Femur (tissue), 1 donor: ENCODE measurements at regions not wholly inside any gene's neighbourhood (a gene's known extent, or its start where the extent isn't known, plus 50 kb on each side); places are given as distances from the start of the nearest gene placed in this dataset.
A peak's percentile ranks its signal among the peaks of the same experiment; 100 is the strongest.

Source experiments
- DNase-seq: peaks from one replicate; pipeline ENCODE4 v3.0.0-alpha.2; 2017

DNA sequence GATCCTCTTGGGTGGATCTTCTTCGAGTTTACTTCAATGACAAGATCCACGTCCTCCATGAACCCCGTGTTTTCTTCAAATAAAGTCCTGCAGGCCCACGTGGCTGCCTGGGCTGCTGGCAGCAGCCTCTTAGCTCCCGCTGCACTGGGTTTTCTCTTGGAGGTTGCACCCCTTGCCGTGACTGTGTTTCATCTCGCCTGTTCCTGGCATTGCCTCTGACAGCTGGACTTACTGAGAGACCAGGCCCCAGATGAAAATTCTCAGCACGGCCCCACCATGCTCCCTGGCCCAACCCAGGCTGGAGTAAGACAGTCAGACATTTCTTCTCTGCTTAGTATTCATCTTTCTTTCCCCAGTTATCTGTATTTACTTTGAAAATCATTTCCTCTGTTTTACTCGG lies 274.8 kb upstream of the RUNX1 start:
- peak; percentile 36 for DNase-seq

GRCh38 chr21:35321322-35322200 lies 272.5 kb upstream of the RUNX1 start:
- no peak for DNase-seq

GRCh38 chr21:35319684-35320283 lies 270.7 kb upstream of the RUNX1 start:
- DNase-seq, result no peak

GRCh38 chr21:35316933-35317332 lies 267.8 kb upstream of the RUNX1 start:
- DNase-seq, result no peak

DNA sequence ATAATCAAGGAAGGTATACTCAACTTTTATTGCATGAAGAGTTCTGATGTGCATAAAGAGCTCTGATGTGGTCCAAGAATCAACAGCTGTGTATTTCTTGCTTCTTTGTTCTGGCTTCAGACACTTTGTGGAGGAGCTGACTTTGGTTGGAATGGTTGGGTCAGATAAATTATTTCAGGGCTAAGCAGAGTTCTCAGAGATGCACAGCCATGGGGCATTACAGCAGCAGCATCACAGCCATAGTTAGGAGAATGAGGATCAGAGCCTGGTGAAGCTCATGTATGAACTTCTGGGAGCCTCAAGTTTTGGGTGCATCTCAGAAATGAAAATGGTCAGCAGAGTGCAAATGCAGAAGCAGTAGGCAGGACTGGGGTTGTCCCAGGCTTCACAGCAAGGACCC lies 267.4 kb upstream of the RUNX1 start:
- no peak for DNase-seq

DNA sequence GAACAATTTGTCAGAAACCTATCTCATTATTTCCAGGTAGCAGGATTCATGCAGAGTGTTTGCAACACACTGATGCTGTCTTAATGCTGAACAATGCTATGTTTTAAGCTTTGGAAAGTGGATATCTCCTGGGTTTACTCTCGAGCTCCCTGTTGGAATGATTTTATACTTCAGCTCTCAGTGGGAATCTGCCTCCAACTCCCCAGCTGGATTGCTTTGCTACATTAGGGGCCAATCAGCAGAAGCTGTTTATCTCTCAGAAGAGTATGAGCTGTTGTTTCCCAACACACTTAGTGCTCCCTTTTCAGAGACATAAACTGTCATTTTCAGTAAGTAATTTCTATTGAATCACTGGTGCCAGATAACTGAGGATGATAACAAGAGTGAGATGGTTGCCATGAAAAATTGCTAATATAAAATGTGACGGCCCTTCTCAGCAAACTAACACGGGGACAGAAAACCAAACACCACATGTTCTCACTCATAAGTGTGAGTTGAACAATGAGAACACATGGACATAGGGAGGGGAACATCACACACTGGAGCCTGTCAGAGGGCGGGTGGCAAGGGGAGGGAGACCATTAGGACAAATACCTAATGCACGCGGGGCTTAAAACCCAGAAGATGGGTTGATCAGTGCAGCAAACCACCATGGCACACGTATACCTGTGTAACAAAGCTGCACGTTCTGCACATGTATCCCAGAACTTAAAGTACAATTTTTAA lies 265.9 kb upstream of the RUNX1 start:
- DNase-seq, result no peak

- DNase-seq, result no peak
Measured at GRCh38 chr21:35311985-35312384, 262.9 kb upstream of the RUNX1 start.

GRCh38 chr21:35309316-35309715 lies 260.2 kb upstream of the RUNX1 start:
- DNase-seq, result no peak

- DNase-seq, result no peak
Measured at GRCh38 chr21:35303085-35303484, 254.0 kb upstream of the RUNX1 start.

- DNase-seq, result no peak
Measured at GRCh38 chr21:35298757-35299156, 249.7 kb upstream of the RUNX1 start.

- DNase-seq, result no peak
Measured at GRCh38 chr21:35297665-35298064, 248.6 kb upstream of the RUNX1 start.

DNA sequence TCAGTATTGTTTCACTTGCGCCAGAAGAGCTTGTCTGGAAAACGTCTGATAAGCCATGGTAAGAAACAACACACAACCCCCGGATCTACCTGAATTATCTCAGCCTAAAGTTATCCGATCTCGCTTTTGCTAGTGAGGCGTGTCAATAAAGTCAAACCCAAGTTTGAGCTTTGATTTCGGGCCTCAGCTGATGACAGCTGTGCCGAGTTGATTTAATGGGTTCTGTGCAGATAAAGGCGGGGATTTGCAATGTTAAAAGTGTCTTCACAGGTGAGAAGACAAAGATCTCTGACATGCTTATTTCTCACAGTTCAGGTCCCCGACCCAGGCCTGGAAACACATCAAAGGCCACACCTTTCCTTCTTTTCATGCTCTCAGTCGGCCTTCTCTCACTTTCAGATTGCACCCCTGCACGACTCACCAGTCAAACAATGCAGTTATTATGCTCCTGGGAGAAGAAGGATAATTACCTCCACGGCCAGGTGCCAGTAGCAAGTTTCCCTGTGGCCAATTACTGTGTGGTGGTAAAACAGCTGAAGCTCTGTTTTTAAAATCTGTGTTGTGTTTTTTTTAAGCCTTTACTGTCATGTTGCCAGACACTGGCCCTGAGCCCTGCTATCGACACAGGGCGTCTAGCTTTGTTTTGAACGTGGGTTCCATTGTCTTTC lies 245.3 kb upstream of the RUNX1 start:
- DNase-seq, result no peak

GRCh38 chr21:35291973-35292627 lies 243.0 kb upstream of the RUNX1 start:
- no peak for DNase-seq

- no peak for DNase-seq
Measured at GRCh38 chr21:35291034-35291433, 241.9 kb upstream of the RUNX1 start.

DNA sequence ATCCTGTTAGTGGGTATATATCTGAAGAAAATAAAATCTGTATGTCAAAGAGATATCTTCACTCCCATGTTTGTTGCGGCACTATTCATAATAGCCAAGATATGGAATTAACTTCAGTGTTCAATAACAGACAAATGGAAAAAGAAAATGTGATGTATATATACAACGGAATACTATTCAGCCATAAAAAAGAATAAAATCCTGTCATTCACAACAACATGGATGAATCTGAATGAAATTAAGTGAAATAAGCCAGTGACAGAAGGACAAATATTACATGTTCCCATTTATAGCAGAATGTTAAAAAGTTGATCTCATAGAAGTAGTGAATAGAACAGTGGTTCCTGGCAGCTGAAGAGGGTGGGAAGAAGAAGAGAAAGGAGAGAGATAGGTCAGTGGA lies 239.1 kb upstream of the RUNX1 start:
- no peak for DNase-seq

GRCh38 chr21:35284199-35284598 lies 235.1 kb upstream of the RUNX1 start:
- DNase-seq, result peak; percentile 24

GRCh38 chr21:35282944-35283343 lies 233.8 kb upstream of the RUNX1 start:
- DNase-seq, result no peak

GRCh38 chr21:35281956-35282355 lies 232.9 kb upstream of the RUNX1 start:
- DNase-seq, result no peak

DNA sequence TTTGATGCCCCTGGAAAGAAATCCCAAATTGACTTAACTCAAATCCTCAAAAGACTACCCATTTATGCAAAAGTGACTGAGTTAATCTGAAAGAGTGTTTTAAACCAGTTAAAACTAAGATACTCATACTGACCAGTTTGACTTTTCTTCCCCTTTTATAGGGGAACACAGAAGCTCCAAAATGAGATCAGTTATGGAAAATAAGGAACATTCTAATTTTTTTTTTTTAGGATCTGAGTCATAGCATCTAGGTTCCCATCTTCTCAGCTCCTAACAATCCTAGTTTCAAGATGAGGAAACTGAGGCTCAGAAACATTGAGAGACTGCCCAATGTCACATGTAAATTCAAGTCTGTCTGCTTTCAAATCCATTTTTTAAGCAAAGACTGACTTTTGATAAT lies 231.1 kb upstream of the RUNX1 start:
- no peak for DNase-seq

GRCh38 chr21:35275776-35276175 lies 226.7 kb upstream of the RUNX1 start:
- no peak for DNase-seq

- DNase-seq, result no peak
Measured at GRCh38 chr21:35274923-35275322, 225.8 kb upstream of the RUNX1 start.

GRCh38 chr21:35274090-35274489 lies 225.0 kb upstream of the RUNX1 start:
- no peak for DNase-seq

DNA sequence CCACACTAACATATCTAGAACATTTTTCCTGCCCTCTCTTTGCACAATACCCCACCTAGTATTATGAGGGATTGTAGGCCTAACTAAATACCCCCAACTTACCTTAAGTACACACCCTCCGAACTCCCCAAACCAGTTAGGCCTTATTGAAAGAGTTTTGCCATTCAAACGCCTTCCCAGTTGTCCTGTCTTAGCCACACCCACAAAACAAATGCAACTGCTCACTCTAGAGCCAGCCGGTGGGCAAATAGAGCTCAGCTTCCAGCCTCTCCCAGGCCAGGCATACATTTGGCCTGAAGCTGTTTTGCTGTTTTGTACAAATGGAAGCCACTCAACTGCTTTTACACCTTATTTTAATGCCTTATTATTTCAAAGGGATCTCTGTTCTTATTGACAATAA lies 224.2 kb upstream of the RUNX1 start:
- no peak for DNase-seq
